ENCODE measurements at regions not wholly inside any gene's neighbourhood (a gene's known extent, or its start where the extent isn't known, plus 50 kb on each side); places are given as distances from the start of the nearest gene placed in this dataset.

DNA sequence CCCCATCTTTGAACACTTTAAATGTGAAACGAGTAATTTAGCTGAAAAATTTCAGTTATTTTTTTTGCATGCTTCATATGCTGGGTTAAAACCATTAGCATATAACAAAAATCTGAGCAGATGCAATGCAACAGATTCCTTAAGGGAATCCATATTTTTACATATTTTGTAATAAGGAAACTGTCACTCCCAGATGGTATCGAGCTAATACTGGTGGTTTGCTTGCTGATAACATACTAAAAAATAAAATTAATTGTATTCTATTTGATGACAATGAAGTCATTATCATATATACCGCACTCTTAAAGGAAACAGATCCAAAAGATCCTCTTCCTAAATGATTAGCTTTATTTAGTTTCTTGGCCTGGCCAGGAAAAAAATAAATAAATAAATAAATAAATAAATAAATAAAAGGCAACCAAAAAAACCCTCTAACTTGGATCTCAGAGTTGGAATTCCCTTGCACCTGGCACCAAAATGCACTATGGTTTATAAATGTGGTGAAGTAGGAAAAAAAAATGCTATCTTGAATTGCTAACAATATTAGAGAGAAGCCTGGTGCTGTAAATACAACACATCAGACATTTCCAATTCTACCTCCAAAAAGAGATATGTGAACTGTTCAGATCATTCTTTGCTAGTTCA lies 503.2 kb upstream of the ARRDC4 start:
- Histone ChIP-seq H3K9me1 (ENCODE audit: control insufficient read depth, extremely low read depth, insufficient read depth, low read length) (no peaks in the 10 kb centered on the region), H3K36me3 (ENCODE audit: control insufficient read depth in 2 of 2, extremely low read depth in 1 of 2, insufficient read depth in 2 of 2, low read length in 2 of 2) (no peaks in the 10 kb centered on the region), H2AFZ (ENCODE audit: control insufficient read depth, low read length) (no peak overlapping the region), H3K27me3 (ENCODE audit: control insufficient read depth, extremely low read depth, insufficient read depth, low read length) (no peaks in the 10 kb centered on the region), H3K4me2 (ENCODE audit: control insufficient read depth, extremely low read depth, insufficient read depth, low read depth, low read length) (no peak overlapping the region), H4K20me1 (ENCODE audit: control insufficient read depth, extremely low read depth, insufficient read depth, low read length) (no peaks in the 10 kb centered on the region), H3K9ac (ENCODE audit: control insufficient read depth, extremely low read depth, insufficient read depth, low read length) (no peak overlapping the region), H3K9me3 (ENCODE audit: control insufficient read depth, low read depth, low read length) (no peaks in the 10 kb centered on the region), H3K4me3 (ENCODE audit: control insufficient read depth in 2 of 3, extremely low read depth in 1 of 3, insufficient read depth in 2 of 3, low read depth in 1 of 3, low read length in 3 of 3) (no peak overlapping the region), H3K27ac (ENCODE audit: control insufficient read depth, insufficient read depth, low read length) (no peak overlapping the region), H3K79me2 (ENCODE audit: control insufficient read depth, insufficient read depth, low read length) (no peaks in the 10 kb centered on the region), H3K4me1 (ENCODE audit: control insufficient read depth, extremely low read depth, insufficient read depth, low read length) (no peaks in the 10 kb centered on the region)
- FAIRE-seq (no peak), DNase-seq (ENCODE audit: low read depth, low spot score) (no peak)
- TF ChIP-seq, protein P1, sequence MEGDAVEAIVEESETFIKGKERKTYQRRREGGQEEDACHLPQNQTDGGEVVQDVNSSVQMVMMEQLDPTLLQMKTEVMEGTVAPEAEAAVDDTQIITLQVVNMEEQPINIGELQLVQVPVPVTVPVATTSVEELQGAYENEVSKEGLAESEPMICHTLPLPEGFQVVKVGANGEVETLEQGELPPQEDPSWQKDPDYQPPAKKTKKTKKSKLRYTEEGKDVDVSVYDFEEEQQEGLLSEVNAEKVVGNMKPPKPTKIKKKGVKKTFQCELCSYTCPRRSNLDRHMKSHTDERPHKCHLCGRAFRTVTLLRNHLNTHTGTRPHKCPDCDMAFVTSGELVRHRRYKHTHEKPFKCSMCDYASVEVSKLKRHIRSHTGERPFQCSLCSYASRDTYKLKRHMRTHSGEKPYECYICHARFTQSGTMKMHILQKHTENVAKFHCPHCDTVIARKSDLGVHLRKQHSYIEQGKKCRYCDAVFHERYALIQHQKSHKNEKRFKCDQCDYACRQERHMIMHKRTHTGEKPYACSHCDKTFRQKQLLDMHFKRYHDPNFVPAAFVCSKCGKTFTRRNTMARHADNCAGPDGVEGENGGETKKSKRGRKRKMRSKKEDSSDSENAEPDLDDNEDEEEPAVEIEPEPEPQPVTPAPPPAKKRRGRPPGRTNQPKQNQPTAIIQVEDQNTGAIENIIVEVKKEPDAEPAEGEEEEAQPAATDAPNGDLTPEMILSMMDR (optimal IDR thresholded peaks at IDR 0.05 in 1 of 3, IDR thresholded peaks at IDR 0.05 in 1 of 3, conservative IDR thresholded peaks at IDR 0.05 in 1 of 3; ENCODE audit: extremely low read depth in 1 of 3, insufficient read depth in 2 of 3, low read length in 3 of 3), result no peak
- TF ChIP-seq EZH2 (IDR thresholded peaks at IDR 0.05; ENCODE audit: low read length), result no peak
- dilution Hi-C loops (cut with MboI; ENCODE audit: extremely low pct_ligation_motif_present, low sequenced_read_pairs), result no loop called here

DNA sequence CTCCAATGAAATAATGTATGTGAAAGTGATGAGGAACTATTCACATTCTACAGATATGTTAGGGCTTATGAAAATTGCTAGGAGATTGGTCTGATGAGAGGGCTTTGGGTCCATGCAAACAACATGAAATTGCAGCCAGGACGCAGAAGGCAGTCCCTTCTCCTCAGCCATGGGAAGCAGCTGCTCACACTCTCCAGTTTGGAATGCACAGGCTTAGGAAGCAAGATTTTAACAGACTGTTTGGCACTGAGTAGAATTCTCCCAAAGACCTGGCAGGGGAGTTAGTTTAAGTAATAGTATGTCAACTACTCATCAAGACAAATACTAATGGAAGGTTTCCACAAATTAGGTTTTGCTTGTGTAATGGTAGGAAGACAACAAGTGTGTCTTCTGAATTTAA lies 500.7 kb upstream of the ARRDC4 start:
- TF ChIP-seq, protein P1 (optimal IDR thresholded peaks at IDR 0.05 in 1 of 3, IDR thresholded peaks at IDR 0.05 in 1 of 3, conservative IDR thresholded peaks at IDR 0.05 in 1 of 3; ENCODE audit: extremely low read depth in 1 of 3, insufficient read depth in 2 of 3, low read length in 3 of 3), result no peak
- TF ChIP-seq EZH2 (IDR thresholded peaks at IDR 0.05; ENCODE audit: low read length), result no peak
- Histone ChIP-seq H3K9me3 (ENCODE audit: control insufficient read depth, low read depth, low read length) (no peaks in the 10 kb centered on the region), H2AFZ (ENCODE audit: control insufficient read depth, low read length) (no peak overlapping the region), H3K36me3 (ENCODE audit: control insufficient read depth in 2 of 2, extremely low read depth in 1 of 2, insufficient read depth in 2 of 2, low read length in 2 of 2) (no peaks in the 10 kb centered on the region), H3K4me1 (ENCODE audit: control insufficient read depth, extremely low read depth, insufficient read depth, low read length) (no peaks in the 10 kb centered on the region), H3K27me3 (ENCODE audit: control insufficient read depth, extremely low read depth, insufficient read depth, low read length) (no peaks in the 10 kb centered on the region), H4K20me1 (ENCODE audit: control insufficient read depth, extremely low read depth, insufficient read depth, low read length) (no peaks in the 10 kb centered on the region), H3K9me1 (ENCODE audit: control insufficient read depth, extremely low read depth, insufficient read depth, low read length) (no peaks in the 10 kb centered on the region), H3K9ac (ENCODE audit: control insufficient read depth, extremely low read depth, insufficient read depth, low read length) (no peak overlapping the region), H3K27ac (ENCODE audit: control insufficient read depth, insufficient read depth, low read length) (no peak overlapping the region), H3K79me2 (ENCODE audit: control insufficient read depth, insufficient read depth, low read length) (no peaks in the 10 kb centered on the region), H3K4me2 (ENCODE audit: control insufficient read depth, extremely low read depth, insufficient read depth, low read depth, low read length) (no peak overlapping the region), H3K4me3 (ENCODE audit: control insufficient read depth in 2 of 3, extremely low read depth in 1 of 3, insufficient read depth in 2 of 3, low read depth in 1 of 3, low read length in 3 of 3) (no peak overlapping the region)
- dilution Hi-C loops (cut with MboI; ENCODE audit: extremely low pct_ligation_motif_present, low sequenced_read_pairs), result no loop called here
- no peak for FAIRE-seq
- no peak for DNase-seq (ENCODE audit: low read depth, low spot score)
